ENCODE measurements at regions not wholly inside any gene's neighbourhood (a gene's known extent, or its start where the extent isn't known, plus 50 kb on each side); places are given as distances from the start of the nearest gene placed in this dataset.

DNA sequence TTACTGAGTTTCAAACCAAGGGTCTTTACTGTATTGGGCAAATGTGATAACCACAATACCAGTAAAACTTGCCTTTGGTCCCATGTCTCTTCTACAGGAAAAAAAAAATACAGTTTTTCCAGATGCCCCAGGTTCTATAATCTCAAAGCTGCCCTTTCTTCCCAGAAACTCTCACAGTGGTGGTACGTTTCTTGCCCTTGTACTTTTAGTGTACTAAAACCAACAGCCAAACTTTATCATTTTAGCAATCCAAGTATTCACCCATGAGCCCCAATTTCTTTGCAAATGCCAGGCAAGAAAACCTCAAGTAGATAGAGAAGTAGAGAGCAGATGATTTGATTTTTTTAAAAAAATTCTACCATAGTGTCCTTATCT lies 157.8 kb downstream of the OR2B2 start (continued):
- TF ChIP-seq, protein P1, sequence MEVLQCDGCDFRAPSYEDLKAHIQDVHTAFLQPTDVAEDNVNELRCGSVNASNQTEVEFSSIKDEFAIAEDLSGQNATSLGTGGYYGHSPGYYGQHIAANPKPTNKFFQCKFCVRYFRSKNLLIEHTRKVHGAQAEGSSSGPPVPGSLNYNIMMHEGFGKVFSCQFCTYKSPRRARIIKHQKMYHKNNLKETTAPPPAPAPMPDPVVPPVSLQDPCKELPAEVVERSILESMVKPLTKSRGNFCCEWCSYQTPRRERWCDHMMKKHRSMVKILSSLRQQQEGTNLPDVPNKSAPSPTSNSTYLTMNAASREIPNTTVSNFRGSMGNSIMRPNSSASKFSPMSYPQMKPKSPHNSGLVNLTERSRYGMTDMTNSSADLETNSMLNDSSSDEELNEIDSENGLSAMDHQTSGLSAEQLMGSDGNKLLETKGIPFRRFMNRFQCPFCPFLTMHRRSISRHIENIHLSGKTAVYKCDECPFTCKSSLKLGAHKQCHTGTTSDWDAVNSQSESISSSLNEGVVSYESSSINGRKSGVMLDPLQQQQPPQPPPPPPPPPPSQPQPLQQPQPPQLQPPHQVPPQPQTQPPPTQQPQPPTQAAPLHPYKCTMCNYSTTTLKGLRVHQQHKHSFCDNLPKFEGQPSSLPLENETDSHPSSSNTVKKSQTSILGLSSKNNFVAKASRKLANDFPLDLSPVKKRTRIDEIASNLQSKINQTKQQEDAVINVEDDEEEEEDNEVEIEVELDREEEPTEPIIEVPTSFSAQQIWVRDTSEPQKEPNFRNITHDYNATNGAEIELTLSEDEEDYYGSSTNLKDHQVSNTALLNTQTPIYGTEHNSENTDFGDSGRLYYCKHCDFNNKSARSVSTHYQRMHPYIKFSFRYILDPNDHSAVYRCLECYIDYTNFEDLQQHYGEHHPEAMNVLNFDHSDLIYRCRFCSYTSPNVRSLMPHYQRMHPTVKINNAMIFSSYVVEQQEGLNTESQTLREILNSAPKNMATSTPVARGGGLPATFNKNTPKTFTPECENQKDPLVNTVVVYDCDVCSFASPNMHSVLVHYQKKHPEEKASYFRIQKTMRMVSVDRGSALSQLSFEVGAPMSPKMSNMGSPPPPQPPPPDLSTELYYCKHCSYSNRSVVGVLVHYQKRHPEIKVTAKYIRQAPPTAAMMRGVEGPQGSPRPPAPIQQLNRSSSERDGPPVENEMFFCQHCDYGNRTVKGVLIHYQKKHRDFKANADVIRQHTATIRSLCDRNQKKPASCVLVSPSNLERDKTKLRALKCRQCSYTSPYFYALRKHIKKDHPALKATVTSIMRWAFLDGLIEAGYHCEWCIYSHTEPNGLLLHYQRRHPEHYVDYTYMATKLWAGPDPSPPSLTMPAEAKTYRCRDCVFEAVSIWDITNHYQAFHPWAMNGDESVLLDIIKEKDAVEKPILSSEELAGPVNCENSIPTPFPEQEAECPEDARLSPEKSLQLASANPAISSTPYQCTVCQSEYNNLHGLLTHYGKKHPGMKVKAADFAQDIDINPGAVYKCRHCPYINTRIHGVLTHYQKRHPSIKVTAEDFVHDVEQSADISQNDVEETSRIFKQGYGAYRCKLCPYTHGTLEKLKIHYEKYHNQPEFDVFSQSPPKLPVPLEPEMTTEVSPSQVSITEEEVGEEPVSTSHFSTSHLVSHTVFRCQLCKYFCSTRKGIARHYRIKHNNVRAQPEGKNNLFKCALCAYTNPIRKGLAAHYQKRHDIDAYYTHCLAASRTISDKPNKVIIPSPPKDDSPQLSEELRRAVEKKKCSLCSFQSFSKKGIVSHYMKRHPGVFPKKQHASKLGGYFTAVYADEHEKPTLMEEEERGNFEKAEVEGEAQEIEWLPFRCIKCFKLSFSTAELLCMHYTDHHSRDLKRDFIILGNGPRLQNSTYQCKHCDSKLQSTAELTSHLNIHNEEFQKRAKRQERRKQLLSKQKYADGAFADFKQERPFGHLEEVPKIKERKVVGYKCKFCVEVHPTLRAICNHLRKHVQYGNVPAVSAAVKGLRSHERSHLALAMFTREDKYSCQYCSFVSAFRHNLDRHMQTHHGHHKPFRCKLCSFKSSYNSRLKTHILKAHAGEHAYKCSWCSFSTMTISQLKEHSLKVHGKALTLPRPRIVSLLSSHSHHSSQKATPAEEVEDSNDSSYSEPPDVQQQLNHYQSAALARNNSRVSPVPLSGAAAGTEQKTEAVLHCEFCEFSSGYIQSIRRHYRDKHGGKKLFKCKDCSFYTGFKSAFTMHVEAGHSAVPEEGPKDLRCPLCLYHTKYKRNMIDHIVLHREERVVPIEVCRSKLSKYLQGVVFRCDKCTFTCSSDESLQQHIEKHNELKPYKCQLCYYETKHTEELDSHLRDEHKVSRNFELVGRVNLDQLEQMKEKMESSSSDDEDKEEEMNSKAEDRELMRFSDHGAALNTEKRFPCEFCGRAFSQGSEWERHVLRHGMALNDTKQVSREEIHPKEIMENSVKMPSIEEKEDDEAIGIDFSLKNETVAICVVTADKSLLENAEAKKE (CRISPR knock-in tag; IDR thresholded peaks at IDR 0.05): no peak
- no peak for TF ChIP-seq NANOG (IDR thresholded peaks at IDR 0.05; ENCODE audit: borderline replicate concordance)
- TF ChIP-seq JUNB (IDR thresholded peaks at IDR 0.05; ENCODE audit: unreplicated experiment): no peak
- no peak for TF ChIP-seq EZH2 (IDR thresholded peaks at IDR 0.05; ENCODE audit: low read depth, unreplicated experiment)
- TF ChIP-seq POLR2AphosphoS5 (IDR thresholded peaks at IDR 0.05; ENCODE audit: low read depth): no peak

DNA sequence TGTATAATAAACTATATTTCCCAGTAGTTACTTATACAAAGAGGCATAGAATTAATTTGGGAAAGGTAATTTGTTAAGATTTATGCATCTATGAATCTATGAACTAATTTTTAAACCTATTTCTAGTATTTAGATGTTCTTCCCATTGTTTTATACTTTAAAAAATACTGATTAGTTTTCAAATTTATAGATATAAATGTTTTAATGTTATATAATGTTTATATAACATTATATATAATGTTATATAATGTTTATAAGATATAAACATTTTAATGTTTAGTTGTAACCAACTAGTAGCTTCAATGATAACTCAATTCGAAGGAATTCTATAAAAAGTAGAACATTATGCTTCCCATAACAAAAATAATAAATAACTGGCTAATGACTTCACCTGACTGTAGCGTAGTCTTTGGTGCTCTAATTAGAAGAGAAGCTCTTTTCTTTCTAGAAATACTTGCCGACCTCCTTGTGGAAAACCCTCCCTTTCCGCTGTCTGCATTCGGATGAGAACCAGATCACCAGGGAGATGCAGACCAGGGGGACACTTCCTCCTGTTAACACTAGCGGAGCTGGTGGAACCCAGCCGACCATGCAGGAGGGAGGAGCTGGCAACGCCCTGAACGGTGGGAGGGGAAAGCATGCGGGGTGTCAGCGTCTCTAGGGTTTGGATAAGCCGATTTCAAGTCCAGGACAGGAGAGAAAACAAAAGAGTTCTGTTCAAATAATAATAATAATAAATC lies 158.4 kb downstream of the OR2B2 start:
- Mint-ChIP-seq H3K4me1 (peaks cover 24% of the 10 kb centered on the region; the same call in 2 of the 3 replicates), H3K27ac (no peak overlapping the region), H3K9me3 (peaks cover 6% of the 10 kb centered on the region; the same call in 2 of the 3 replicates), H3K4me3 (peak overlapping the region; percentile 99), H3K27me3 (ENCODE audit: insufficient read depth, low read depth, poor library complexity) (peaks cover 37% of the 10 kb centered on the region), H3K36me3 (ENCODE audit: low read depth) (no peaks in the 10 kb centered on the region)
- Histone ChIP-seq H3K9me2 (ENCODE audit: insufficient read depth) (no peaks in the 10 kb centered on the region), H3K36me3 (ENCODE audit: insufficient read depth) (no peaks in the 10 kb centered on the region), H3F3A (replicated peaks; ENCODE audit: low read depth) (0 out of 2 replicates have a peak, but pooled peaks cover 4% of the 10 kb centered on the region), H2AFZ (no peak overlapping the region), H3K4me3 (peak overlapping the region; percentile 90), H3K79me2 (replicated peaks; ENCODE audit: insufficient read depth) (no peaks in the 10 kb centered on the region), H4K20me1 (replicated peaks; ENCODE audit: insufficient read depth) (peaks cover 8% of the 10 kb centered on the region; the same call in 1 of the 2 replicates), H3K27ac (ENCODE audit: low read depth) (no peak overlapping the region), H3K27me3 (ENCODE audit: insufficient read depth) (peaks cover 57% of the 10 kb centered on the region), H3K4me2 (peak overlapping the region; percentile 81), H3K4me1 (ENCODE audit: insufficient read depth) (peaks cover 5% of the 10 kb centered on the region; the same call in 1 of the 2 replicates)
- TF ChIP-seq, protein P2, sequence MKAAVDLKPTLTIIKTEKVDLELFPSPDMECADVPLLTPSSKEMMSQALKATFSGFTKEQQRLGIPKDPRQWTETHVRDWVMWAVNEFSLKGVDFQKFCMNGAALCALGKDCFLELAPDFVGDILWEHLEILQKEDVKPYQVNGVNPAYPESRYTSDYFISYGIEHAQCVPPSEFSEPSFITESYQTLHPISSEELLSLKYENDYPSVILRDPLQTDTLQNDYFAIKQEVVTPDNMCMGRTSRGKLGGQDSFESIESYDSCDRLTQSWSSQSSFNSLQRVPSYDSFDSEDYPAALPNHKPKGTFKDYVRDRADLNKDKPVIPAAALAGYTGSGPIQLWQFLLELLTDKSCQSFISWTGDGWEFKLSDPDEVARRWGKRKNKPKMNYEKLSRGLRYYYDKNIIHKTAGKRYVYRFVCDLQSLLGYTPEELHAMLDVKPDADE (IDR thresholded peaks at IDR 0.05): no peak
- TF ChIP-seq, protein P3, sequence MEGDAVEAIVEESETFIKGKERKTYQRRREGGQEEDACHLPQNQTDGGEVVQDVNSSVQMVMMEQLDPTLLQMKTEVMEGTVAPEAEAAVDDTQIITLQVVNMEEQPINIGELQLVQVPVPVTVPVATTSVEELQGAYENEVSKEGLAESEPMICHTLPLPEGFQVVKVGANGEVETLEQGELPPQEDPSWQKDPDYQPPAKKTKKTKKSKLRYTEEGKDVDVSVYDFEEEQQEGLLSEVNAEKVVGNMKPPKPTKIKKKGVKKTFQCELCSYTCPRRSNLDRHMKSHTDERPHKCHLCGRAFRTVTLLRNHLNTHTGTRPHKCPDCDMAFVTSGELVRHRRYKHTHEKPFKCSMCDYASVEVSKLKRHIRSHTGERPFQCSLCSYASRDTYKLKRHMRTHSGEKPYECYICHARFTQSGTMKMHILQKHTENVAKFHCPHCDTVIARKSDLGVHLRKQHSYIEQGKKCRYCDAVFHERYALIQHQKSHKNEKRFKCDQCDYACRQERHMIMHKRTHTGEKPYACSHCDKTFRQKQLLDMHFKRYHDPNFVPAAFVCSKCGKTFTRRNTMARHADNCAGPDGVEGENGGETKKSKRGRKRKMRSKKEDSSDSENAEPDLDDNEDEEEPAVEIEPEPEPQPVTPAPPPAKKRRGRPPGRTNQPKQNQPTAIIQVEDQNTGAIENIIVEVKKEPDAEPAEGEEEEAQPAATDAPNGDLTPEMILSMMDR (conservative IDR thresholded peaks at IDR 0.05; ENCODE audit: low read depth in 2 of 2): 0 out of 4 replicates have a peak, but pooled peaks of 1 of the 2 experiments have one; percentile 8
- DNase-seq (ENCODE audit: low spot score) (peak; percentile 94), ATAC-seq (peak; percentile 73)
